Testis (tissue), 2 donors: ENCODE measurements at regions not wholly inside any gene's neighbourhood (a gene's known extent, or its start where the extent isn't known, plus 50 kb on each side); places are given as distances from the start of the nearest gene placed in this dataset.
"Not testable (repeated sequence)": the region's sequence is repeated elsewhere in the genome, so short reads cannot be mapped to it uniquely, and the experiment has no call there.

ENCODE experiments used
- DNase-seq: peaks from one replicate; pipeline ENCODE4 v3.0.0-alpha.2; 2019
- H3K27ac ChIP-seq, 2 donors: fragments of 200-600 bp; sonication (generic); one replicate each; pipeline ENCODE4 v1.5.1; 2019
- H3K27me3 ChIP-seq: fragments of 200-600 bp; sonication (generic); one replicate; pipeline ENCODE4 v1.5.1; 2019
- H3K36me3 ChIP-seq: fragments of 200-600 bp; sonication (generic); one replicate; pipeline ENCODE4 v1.5.1; 2017; ENCODE audit warnings: low read depth; ENCODE audit errors: missing control alignments
- H3K4me1 ChIP-seq: fragments of 200-600 bp; sonication (generic); one replicate; pipeline ENCODE4 v1.5.1; 2019
- H3K4me3 ChIP-seq, 2 donors: fragments of 200-600 bp; sonication (generic); one replicate each; pipeline ENCODE4 v1.5.1; 2017 to 2019
- H3K9me3 ChIP-seq: fragments of 200-600 bp; sonication (generic); one replicate; pipeline ENCODE4 v1.5.1; 2017
- CTCF ChIP-seq, 3 experiments: fragments of 450-650 bp in 2 of 3; fragments of 200-600 bp in 1 of 3; sonication (generic) in 1 of 3; IDR thresholded peaks; one replicate each; pipeline ENCODE4 v1.5.1; 2016 to 2019; ENCODE audit warnings: antibody characterized with exemption in 3 of 3, mild to moderate bottlenecking in 2 of 3, moderate library complexity in 1 of 3
- POLR2A ChIP-seq: fragments of 450-650 bp; IDR thresholded peaks from one replicate; pipeline ENCODE4 v1.6.1; 2017; ENCODE audit warnings: antibody characterized with exemption, mild to moderate bottlenecking, moderate library complexity
- WGBS, 2 donors: methylation state at CpG; one replicate each; pipeline ENCODE4 v1.1.5; 2018; 5-methylcytosine and 5-hydroxymethylcytosine counted together
- intact Hi-C: fragments of 100-400 bp; cut with DNase I; formaldehyde crosslinking; loops from one replicate; pipeline ENCODE4 v1.15.1; 2023; ENCODE audit warnings: low total_unique reads

GRCh38 chr6:6826095-6826901, 237.8 kb downstream of the LY86 start:
- Histone ChIP-seq H3K27ac (no peak overlapping the region), H3K36me3 (no peaks in the 10 kb centered on the region), H3K4me1 (no peaks in the 10 kb centered on the region), H3K4me3 (no peak overlapping the region), H3K27me3 (no peaks in the 10 kb centered on the region), H3K9me3 (no peaks in the 10 kb centered on the region)
- intact Hi-C loops, result no loop called here
- peak; percentile 33 for DNase-seq
- TF ChIP-seq CTCF (IDR thresholded peaks at IDR 0.05) (no peak), POLR2A (no peak)
- 74 to 75% methylated on average over 13 to 16 of the region's 16 CpGs for WGBS, 2 donors

GRCh38 chr6:6826961-6827360, 238.4 kb downstream of the LY86 start:
- Histone ChIP-seq H3K36me3 (no peaks in the 10 kb centered on the region), H3K4me1 (no peaks in the 10 kb centered on the region), H3K27me3 (no peaks in the 10 kb centered on the region), H3K4me3 (no peak overlapping the region), H3K27ac (no peak overlapping the region), H3K9me3 (no peaks in the 10 kb centered on the region)
- WGBS, 2 donors, result 80 to 83% methylated on average over 10 of the region's 10 CpGs
- TF ChIP-seq CTCF (IDR thresholded peaks at IDR 0.05) (no peak), POLR2A (no peak)
- DNase-seq, result no peak
- intact Hi-C loops, result no loop called here

GRCh38 chr6:6829872-6830685, 241.6 kb downstream of the LY86 start:
- intact Hi-C loops, result no loop called here

GRCh38 chr6:6830686-6831063, 242.2 kb downstream of the LY86 start:
- H3K4me1 ChIP-seq, H3K36me3 ChIP-seq, H3K9me3 ChIP-seq, H3K4me3 ChIP-seq, intact Hi-C loops, H3K27me3 ChIP-seq, DNase-seq, H3K27ac ChIP-seq: not testable (repeated sequence)

More at GRCh38 chr6:6829872-6830685, 241.6 kb downstream of the LY86 start:
- 79 to 85% methylated on average over 6 of the region's 6 CpGs for WGBS, 2 donors
- TF ChIP-seq CTCF (IDR thresholded peaks at IDR 0.05) (no peak), POLR2A (no peak)
- Histone ChIP-seq H3K27ac (no peak overlapping the region), H3K27me3 (no peaks in the 10 kb centered on the region), H3K4me3 (no peak overlapping the region), H3K36me3 (no peaks in the 10 kb centered on the region), H3K9me3 (no peaks in the 10 kb centered on the region), H3K4me1 (no peaks in the 10 kb centered on the region)
- no peak for DNase-seq

- TF ChIP-seq POLR2A, result no peak
- no peak for TF ChIP-seq CTCF (IDR thresholded peaks at IDR 0.05)
- Histone ChIP-seq H3K4me1 (no peaks in the 10 kb centered on the region), H3K9me3 (no peaks in the 10 kb centered on the region), H3K4me3 (no peak overlapping the region), H3K36me3 (no peaks in the 10 kb centered on the region), H3K27ac (no peak overlapping the region), H3K27me3 (no peaks in the 10 kb centered on the region)
- WGBS, 2 donors, result 79 to 83% methylated on average over 4 of the region's 4 CpGs
- intact Hi-C loops, result no loop called here
- DNase-seq, result no peak
Observed at GRCh38 chr6:6832439-6832838, 243.9 kb downstream of the LY86 start.
